ENCODE measurements at regions not wholly inside any gene's neighbourhood (a gene's known extent, or its start where the extent isn't known, plus 50 kb on each side); places are given as distances from the start of the nearest gene placed in this dataset.

DNA sequence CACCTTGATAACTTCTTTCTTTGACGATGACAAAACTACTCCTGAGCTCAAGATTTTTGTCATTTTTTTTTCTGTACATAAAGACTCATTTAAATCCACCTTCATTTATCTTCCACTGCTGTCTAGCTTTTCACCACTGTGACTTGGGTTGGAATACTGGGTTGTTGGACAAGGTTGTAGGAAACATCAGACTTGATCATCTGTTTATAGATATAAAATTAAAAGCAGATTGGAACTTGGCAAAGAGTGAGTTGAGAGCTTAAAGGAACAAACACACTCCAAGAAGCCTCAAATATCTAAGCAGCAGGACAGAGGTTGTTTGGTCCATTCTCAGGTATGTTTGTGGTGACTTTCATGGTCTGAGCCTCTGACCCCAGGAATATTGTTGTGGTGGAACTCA, 141.7 kb upstream of the NDN start:
- TF ChIP-seq POLR2A (IDR thresholded peaks at IDR 0.05; ENCODE audit: borderline replicate concordance, extremely low read depth, insufficient read depth, insufficient read length): no peak
- TF ChIP-seq, protein P1, sequence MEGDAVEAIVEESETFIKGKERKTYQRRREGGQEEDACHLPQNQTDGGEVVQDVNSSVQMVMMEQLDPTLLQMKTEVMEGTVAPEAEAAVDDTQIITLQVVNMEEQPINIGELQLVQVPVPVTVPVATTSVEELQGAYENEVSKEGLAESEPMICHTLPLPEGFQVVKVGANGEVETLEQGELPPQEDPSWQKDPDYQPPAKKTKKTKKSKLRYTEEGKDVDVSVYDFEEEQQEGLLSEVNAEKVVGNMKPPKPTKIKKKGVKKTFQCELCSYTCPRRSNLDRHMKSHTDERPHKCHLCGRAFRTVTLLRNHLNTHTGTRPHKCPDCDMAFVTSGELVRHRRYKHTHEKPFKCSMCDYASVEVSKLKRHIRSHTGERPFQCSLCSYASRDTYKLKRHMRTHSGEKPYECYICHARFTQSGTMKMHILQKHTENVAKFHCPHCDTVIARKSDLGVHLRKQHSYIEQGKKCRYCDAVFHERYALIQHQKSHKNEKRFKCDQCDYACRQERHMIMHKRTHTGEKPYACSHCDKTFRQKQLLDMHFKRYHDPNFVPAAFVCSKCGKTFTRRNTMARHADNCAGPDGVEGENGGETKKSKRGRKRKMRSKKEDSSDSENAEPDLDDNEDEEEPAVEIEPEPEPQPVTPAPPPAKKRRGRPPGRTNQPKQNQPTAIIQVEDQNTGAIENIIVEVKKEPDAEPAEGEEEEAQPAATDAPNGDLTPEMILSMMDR (IDR thresholded peaks at IDR 0.05 in 2 of 3, conservative IDR thresholded peaks at IDR 0.05 in 1 of 3; ENCODE audit: borderline replicate concordance in 1 of 3, insufficient read depth in 1 of 3, low read depth in 2 of 3, low read length in 2 of 3): no peak
- no peak for TF ChIP-seq EZH2 (IDR thresholded peaks at IDR 0.05)
- no peak for TF ChIP-seq CEBPB (IDR thresholded peaks at IDR 0.05; ENCODE audit: low read depth)
- no peak for TF ChIP-seq ZNF274 (IDR thresholded peaks at IDR 0.05; ENCODE audit: low read depth, low read length)
- TF ChIP-seq YY1 (IDR thresholded peaks at IDR 0.05; ENCODE audit: extremely low read depth, insufficient replicate concordance, low read depth, low read length): no peak

Data from HCT116 (cell line).